AG09309 (cell line): ENCODE measurements at regions not wholly inside any gene's neighbourhood (a gene's known extent, or its start where the extent isn't known, plus 50 kb on each side); places are given as distances from the start of the nearest gene placed in this dataset.

Experiments used
- DNase-seq: peaks from one replicate; pipeline ENCODE4 v3.0.0-alpha.2; 2010; ENCODE audit warnings: low read depth
- H3K4me3 ChIP-seq: 2 replicates; pipeline ENCODE4 v1.5.1; 2011; ENCODE audit warnings: mild to moderate bottlenecking, low read depth, low read length, moderate library complexity; ENCODE audit not compliant: control insufficient read depth
- TF ChIP-seq, protein P1 (sequence below): IDR thresholded peaks from 2 replicates; pipeline ENCODE4 v1.5.1; 2011; ENCODE audit warnings: mild to moderate bottlenecking, low read depth, low read length, inconsistent platforms; ENCODE audit not compliant: insufficient read depth, control insufficient read depth; ENCODE audit errors: missing control alignments

DNA sequence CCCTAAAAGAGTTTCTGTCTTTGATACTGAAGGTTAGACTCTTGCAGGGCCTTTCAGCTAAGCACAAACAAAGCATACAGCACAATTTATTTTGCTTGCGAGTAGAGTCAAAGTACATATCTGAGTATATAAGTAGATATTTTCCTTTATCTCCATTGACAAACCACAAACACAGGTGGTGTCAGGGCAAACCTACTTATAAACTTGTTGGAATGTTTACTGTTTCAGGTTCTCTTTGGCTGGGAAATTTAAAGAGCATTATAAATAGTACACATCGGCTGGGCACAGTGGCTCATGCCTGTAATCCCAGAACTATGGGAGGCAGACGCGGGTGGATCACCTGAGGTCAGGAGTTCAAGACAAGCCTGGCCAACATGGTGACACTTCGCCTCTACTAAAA lies 442.6 kb upstream of the PSMD7 start:
- H3K4me3 ChIP-seq: no peak overlapping the region
- no peak for DNase-seq
- TF ChIP-seq, protein P1, sequence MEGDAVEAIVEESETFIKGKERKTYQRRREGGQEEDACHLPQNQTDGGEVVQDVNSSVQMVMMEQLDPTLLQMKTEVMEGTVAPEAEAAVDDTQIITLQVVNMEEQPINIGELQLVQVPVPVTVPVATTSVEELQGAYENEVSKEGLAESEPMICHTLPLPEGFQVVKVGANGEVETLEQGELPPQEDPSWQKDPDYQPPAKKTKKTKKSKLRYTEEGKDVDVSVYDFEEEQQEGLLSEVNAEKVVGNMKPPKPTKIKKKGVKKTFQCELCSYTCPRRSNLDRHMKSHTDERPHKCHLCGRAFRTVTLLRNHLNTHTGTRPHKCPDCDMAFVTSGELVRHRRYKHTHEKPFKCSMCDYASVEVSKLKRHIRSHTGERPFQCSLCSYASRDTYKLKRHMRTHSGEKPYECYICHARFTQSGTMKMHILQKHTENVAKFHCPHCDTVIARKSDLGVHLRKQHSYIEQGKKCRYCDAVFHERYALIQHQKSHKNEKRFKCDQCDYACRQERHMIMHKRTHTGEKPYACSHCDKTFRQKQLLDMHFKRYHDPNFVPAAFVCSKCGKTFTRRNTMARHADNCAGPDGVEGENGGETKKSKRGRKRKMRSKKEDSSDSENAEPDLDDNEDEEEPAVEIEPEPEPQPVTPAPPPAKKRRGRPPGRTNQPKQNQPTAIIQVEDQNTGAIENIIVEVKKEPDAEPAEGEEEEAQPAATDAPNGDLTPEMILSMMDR: no peak

DNA sequence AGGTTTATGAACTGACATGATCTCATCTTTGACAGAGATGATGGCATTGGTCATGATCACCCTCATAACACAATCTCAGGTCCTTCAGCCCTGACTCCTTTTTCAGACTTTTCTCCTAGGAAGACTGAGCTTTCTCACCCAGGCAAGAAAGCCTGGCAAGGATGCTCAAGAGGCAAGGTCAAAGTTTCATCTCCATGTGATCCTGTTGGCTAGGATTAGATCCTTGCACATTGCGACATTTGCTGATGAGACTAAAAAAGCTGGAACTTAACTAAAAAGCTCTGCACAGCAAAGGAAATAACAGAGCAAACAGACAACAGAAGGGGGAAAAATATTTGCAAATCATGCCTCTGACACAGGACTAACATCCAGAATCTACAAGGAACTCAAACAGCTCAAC lies 444.1 kb upstream of the PSMD7 start:
- TF ChIP-seq, protein P1: no peak
- H3K4me3 ChIP-seq: no peak overlapping the region
- no peak for DNase-seq

DNA sequence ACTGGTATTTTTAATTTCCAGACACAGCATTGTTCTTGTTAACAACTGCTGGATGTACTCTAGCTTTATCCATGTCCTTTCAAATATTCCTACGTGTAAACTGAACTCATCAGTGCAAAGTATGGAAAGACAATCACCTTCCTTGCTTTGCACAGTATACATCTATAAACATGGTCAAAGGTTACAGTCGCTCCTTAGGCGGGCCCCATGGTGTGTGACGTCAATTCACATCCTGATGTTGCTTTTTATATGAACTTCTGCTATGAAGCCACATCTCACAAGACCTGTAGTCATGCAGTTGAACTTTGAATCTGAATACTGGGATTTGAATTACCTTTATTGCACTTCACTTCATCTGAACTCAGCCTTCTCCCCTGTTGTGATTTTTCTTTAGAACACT lies 447.6 kb upstream of the PSMD7 start:
- DNase-seq: no peak
- no peak overlapping the region for H3K4me3 ChIP-seq
- TF ChIP-seq, protein P1: no peak

DNA sequence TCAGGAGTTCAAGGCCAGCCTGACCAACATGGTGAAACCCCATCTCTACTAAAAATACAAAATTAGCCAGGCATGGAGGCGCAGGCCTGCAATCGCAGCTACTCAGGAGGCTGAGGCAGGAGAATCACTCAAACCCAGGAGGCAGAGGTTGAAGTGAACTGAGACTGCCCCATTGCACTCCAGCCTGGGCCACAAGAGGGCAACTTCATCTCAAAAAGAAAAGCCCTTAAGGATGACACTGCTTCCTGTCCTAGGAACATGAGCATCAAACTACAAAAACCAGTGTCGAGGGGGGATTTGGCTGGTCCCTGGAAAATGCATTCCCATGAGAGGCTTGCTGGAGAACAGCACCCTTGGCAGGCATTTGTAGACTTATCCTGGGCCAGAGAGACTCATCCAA lies 449.5 kb upstream of the PSMD7 start:
- TF ChIP-seq, protein P1: no peak
- DNase-seq: no peak
- H3K4me3 ChIP-seq: no peak overlapping the region

DNA sequence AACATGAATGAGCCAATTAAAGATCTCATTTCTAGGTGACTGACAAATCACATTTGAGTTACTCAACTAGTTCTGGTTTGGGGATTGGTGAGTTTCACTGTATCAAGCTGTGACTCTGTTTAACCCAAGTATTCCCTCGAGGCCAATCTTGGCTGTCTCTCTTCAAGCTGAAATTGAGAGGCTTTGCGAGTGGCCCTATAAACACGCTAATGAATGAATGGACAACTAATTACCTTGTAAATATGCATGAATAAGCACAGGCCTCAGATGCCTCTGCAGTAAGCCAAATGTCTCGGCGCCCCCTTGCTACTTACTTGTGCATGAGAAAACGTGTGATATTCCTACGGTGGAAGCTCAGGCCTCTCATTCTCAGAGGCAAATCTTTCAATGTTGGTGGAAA lies 450.3 kb upstream of the PSMD7 start:
- no peak overlapping the region for H3K4me3 ChIP-seq
- TF ChIP-seq, protein P1: no peak
- no peak for DNase-seq

DNA sequence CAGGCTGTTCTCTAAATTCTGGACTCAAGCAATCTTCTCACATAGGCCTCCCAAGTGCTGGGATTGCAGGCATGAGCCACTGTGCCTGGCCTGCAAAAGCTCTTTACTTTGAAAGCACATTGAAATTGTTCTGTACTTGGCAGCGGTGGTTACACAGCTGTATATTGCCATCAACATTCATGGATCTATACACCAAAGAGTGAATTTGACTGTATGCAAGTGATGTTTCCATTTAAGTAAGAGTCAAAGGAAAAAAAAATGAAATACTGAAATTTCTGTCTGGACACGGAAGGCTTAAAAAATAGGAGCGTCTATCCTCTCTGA lies 450.6 kb upstream of the PSMD7 start:
- TF ChIP-seq, protein P1: no peak
- no peak for DNase-seq
- H3K4me3 ChIP-seq: no peak overlapping the region
